ENCODE measurements at regions not wholly inside any gene's neighbourhood (a gene's known extent, or its start where the extent isn't known, plus 50 kb on each side); places are given as distances from the start of the nearest gene placed in this dataset.

- Histone ChIP-seq H3K9me3 (ENCODE audit: control insufficient read depth, insufficient read depth, low read length) (no peaks in the 10 kb centered on the region), H2BK15ac (ENCODE audit: low read depth, low read length) (no peak overlapping the region), H4K5ac (ENCODE audit: low read depth, low read length) (no peak overlapping the region), H3K4me2 (ENCODE audit: low read depth, low read length) (no peak overlapping the region), H3K4me3 (ENCODE audit: insufficient read depth, low read depth, low read length) (no peak overlapping the region), H3K23ac (ENCODE audit: low read depth, low read length) (no peak overlapping the region), H3K9me1 (ENCODE audit: insufficient read depth, low read length) (no peaks in the 10 kb centered on the region), H3K9ac (ENCODE audit: low read depth, low read length) (no peak overlapping the region), H4K91ac (ENCODE audit: insufficient read depth, low read depth, low read length) (no peak overlapping the region), H3K4ac (ENCODE audit: low read depth, low read length) (no peak overlapping the region), H2AFZ (replicated peaks; ENCODE audit: low read length, poor library complexity) (no peak overlapping the region), H3K27ac (ENCODE audit: insufficient read depth, low read length) (no peak overlapping the region), H3K36me3 (ENCODE audit: control insufficient read depth, insufficient read depth, low read length) (no peaks in the 10 kb centered on the region), H3K27me3 (ENCODE audit: control insufficient read depth, insufficient read depth, low read length) (peaks cover 2% of the 10 kb centered on the region), H2BK5ac (ENCODE audit: low read depth, low read length, poor library complexity, severe bottlenecking) (no peak overlapping the region), H4K8ac (ENCODE audit: low read depth in 2 of 2, low read length in 2 of 2) (no peak overlapping the region), H2AK5ac (ENCODE audit: low read depth, low read length) (no peak overlapping the region), H2AK9ac (replicated peaks; ENCODE audit: low read depth, low read length, poor library complexity) (no peak overlapping the region), H2BK120ac (ENCODE audit: low read depth, low read length) (no peak overlapping the region), H3K18ac (ENCODE audit: low read depth, low read length) (no peak overlapping the region), H3K56ac (ENCODE audit: extremely low read depth, insufficient read depth, low read length) (no peak overlapping the region), H3K14ac (replicated peaks; ENCODE audit: low read depth, low read length) (no peak overlapping the region), H3K79me1 (ENCODE audit: low read depth in 1 of 2, low read length in 2 of 2) (no peaks in the 10 kb centered on the region), H3K4me1 (ENCODE audit: control insufficient read depth, insufficient read depth, low read length) (no peaks in the 10 kb centered on the region), H4K20me1 (ENCODE audit: insufficient read depth, low read length) (no peaks in the 10 kb centered on the region), H2BK20ac (ENCODE audit: low read depth, low read length) (no peak overlapping the region)
- ChIA-PET POLR2A (ENCODE audit: unreplicated experiment) (no interaction called here), CTCF (no interaction called here)
- dilution Hi-C loops (cut with HindIII; ENCODE audit: low sequenced_read_pairs, unreplicated experiment) (no loop called here), in situ Hi-C loops (cut with MboI; ENCODE audit: low sequenced_read_pairs) (no loop called here), intact Hi-C loops (cut with micrococcal nuclease) (no loop called here)
- TF ChIP-seq MAFK (IDR thresholded peaks at IDR 0.05; ENCODE audit: low read depth, low read length) (peak; percentile 47), NFE2L2 (IDR thresholded peaks at IDR 0.05; ENCODE audit: low read depth, low read length) (peak; percentile 94), ELK1 (IDR thresholded peaks at IDR 0.05; ENCODE audit: borderline replicate concordance, low read depth, low read length) (no peak)
- ATAC-seq (ENCODE audit: low read depth) (no peak), DNase-seq (no peak)
- no CpG with 5 or more reads among the region's 1 CpG for WGBS, 2 experiments (ENCODE audit: extremely low coverage in 2 of 2, insufficient read length in 1 of 2)
- BruUV-seq (replicated peaks) = no TSS peak
Observed at GRCh38 chr6:85112540-85112939, 337.3 kb upstream of the NT5E start.

Data from IMR-90 (cell line).